Activated B cell treated with CpG ODN at 0.5 μM for 24 hours (primary cell): ENCODE measurements at regions not wholly inside any gene's neighbourhood (a gene's known extent, or its start where the extent isn't known, plus 50 kb on each side); places are given as distances from the start of the nearest gene placed in this dataset.

Source experiments
- ATAC-seq: fragments of 200-7000 bp; cut with Tn5 transposase; one replicate; pipeline ENCODE4 v1.10.0; 2021; ENCODE audit warnings: low read depth, mild to moderate bottlenecking, moderate library complexity
- CTCF ChIA-PET: fragments of 350-600 bp; sonication (Branson Sonifier 250); formaldehyde crosslinking; loops from one replicate; lab custom pipeline; 2021; ENCODE audit warnings: antibody characterized with exemption; lab: Charles Lee
- POLR2A ChIA-PET: fragments of 350-600 bp; sonication (Branson Sonifier 250); formaldehyde crosslinking; loops from one replicate; lab custom pipeline; 2021; ENCODE audit warnings: antibody characterized with exemption; lab: Charles Lee
- DNase-seq: peaks from one replicate; pipeline ENCODE4 v3.0.0; 2022
- H3K27ac Mint-ChIP-seq: one replicate; pipeline ENCODE4 v1.8.0; 2020; ENCODE audit warnings: mixed read lengths
- H3K27me3 Mint-ChIP-seq: one replicate; pipeline ENCODE4 v1.8.0; 2021; ENCODE audit warnings: mixed read lengths
- H3K36me3 Mint-ChIP-seq: one replicate; pipeline ENCODE4 v1.8.0; 2021; ENCODE audit warnings: low read depth, mixed read lengths
- H3K4me1 Mint-ChIP-seq: one replicate; pipeline ENCODE4 v1.8.0; 2021; ENCODE audit warnings: mixed read lengths
- H3K4me3 Mint-ChIP-seq: one replicate; pipeline ENCODE4 v1.8.0; 2020; ENCODE audit warnings: mild to moderate bottlenecking, mixed read lengths
- H3K9me3 Mint-ChIP-seq: one replicate; pipeline ENCODE4 v1.8.0; 2020; ENCODE audit warnings: mixed read lengths
- CTCF ChIP-seq: fragments of 200-600 bp; IDR thresholded peaks from one replicate; pipeline ENCODE4 v1.8.0; 2022; ENCODE audit warnings: antibody characterized with exemption, mild to moderate bottlenecking
- intact Hi-C: fragments of 100-400 bp; cut with micrococcal nuclease; formaldehyde crosslinking; loops from one replicate; pipeline ENCODE4 v1.15.1; 2024

- Mint-ChIP-seq H3K27ac (no peak overlapping the region), H3K36me3 (no peaks in the 10 kb centered on the region), H3K9me3 (peaks cover 4% of the 10 kb centered on the region), H3K4me3 (no peak overlapping the region), H3K27me3 (peaks cover 8% of the 10 kb centered on the region), H3K4me1 (peaks cover 2% of the 10 kb centered on the region)
- ATAC-seq (no peak), DNase-seq (no peak)
- TF ChIP-seq CTCF, result no peak
- ChIA-PET POLR2A (no interaction called here), CTCF (no interaction called here)
- intact Hi-C loops, result no loop called here
Measured at GRCh38 chr1:94603663-94604062, 62.1 kb upstream of the F3 start.

- no peak for DNase-seq
- Mint-ChIP-seq H3K36me3 (no peaks in the 10 kb centered on the region), H3K4me3 (no peak overlapping the region), H3K27me3 (peaks cover 8% of the 10 kb centered on the region), H3K9me3 (peaks cover 4% of the 10 kb centered on the region), H3K27ac (no peak overlapping the region), H3K4me1 (peaks cover 2% of the 10 kb centered on the region)
- no peak for TF ChIP-seq CTCF
- intact Hi-C loops, result no loop called here
- ChIA-PET POLR2A (no interaction called here), CTCF (no interaction called here)
- ATAC-seq, result no peak
Measured at GRCh38 chr1:94602802-94603625, 61.5 kb upstream of the F3 start.

- Mint-ChIP-seq H3K27me3 (peaks cover 10% of the 10 kb centered on the region), H3K9me3 (peaks cover 4% of the 10 kb centered on the region), H3K27ac (no peak overlapping the region), H3K4me1 (peaks cover 2% of the 10 kb centered on the region), H3K4me3 (no peak overlapping the region), H3K36me3 (no peaks in the 10 kb centered on the region)
- no peak for TF ChIP-seq CTCF
- ChIA-PET POLR2A (no interaction called here), CTCF (no interaction called here)
- DNase-seq, result no peak
- intact Hi-C loops, result no loop called here
- no peak for ATAC-seq
Measured at GRCh38 chr1:94602316-94602715, 60.8 kb upstream of the F3 start.

GRCh38 chr1:94600556-94600955 is 59.0 kb upstream of the F3 start:
- Mint-ChIP-seq H3K4me3 (no peak overlapping the region), H3K27me3 (peaks cover 10% of the 10 kb centered on the region), H3K4me1 (peaks cover 2% of the 10 kb centered on the region), H3K36me3 (no peaks in the 10 kb centered on the region), H3K27ac (no peak overlapping the region), H3K9me3 (peaks cover 4% of the 10 kb centered on the region)
- intact Hi-C loops, result no loop called here
- CTCF ChIA-PET, result no interaction called here
- ATAC-seq (no peak), DNase-seq (no peak)
- TF ChIP-seq CTCF, result no peak
- POLR2A ChIA-PET, result no interaction called here

GRCh38 chr1:94599095-94599813 is 57.7 kb upstream of the F3 start:
- H3K27me3 Mint-ChIP-seq, result peaks cover 10% of the 10 kb centered on the region
- H3K9me3 Mint-ChIP-seq, result peaks cover 4% of the 10 kb centered on the region
- intact Hi-C loops, result no loop called here

More at GRCh38 chr1:94599095-94599813, 57.7 kb upstream of the F3 start:
- no peak for ATAC-seq
- Mint-ChIP-seq H3K4me1 (peaks cover 2% of the 10 kb centered on the region), H3K27ac (no peak overlapping the region), H3K36me3 (no peaks in the 10 kb centered on the region), H3K4me3 (no peak overlapping the region)
- no peak for DNase-seq
- POLR2A ChIA-PET, result no interaction called here
- no peak for TF ChIP-seq CTCF
- CTCF ChIA-PET, result no interaction called here
